Sciatic nerve (tissue), 2 donors: ENCODE measurements at regions not wholly inside any gene's neighbourhood (a gene's known extent, or its start where the extent isn't known, plus 50 kb on each side); places are given as distances from the start of the nearest gene placed in this dataset.

Source experiments
- ATAC-seq: fragments of 200-7000 bp; cut with Tn5 transposase; one replicate; pipeline ENCODE4 v1.9.1; 2020; ENCODE audit warnings: mild to moderate bottlenecking, moderate library complexity
- DNase-seq: peaks from one replicate; pipeline ENCODE4 v3.0.0-alpha.2; 2020; ENCODE audit warnings: low spot score
- intact Hi-C: fragments of 100-400 bp; cut with DNase I; formaldehyde crosslinking; loops from one replicate; pipeline ENCODE4 v1.14.2; 2022
- donor health status: DM: no; HTN: no; CAD: no.
- donor health status: DM: no; HTN: no; CAD: no.

- ATAC-seq (no peak), DNase-seq (no peak)
- intact Hi-C loops = no loop called here
These were observed 100.7 kb upstream of the HMGN3 start for GRCh38 chr6:79335133-79335674.

DNA sequence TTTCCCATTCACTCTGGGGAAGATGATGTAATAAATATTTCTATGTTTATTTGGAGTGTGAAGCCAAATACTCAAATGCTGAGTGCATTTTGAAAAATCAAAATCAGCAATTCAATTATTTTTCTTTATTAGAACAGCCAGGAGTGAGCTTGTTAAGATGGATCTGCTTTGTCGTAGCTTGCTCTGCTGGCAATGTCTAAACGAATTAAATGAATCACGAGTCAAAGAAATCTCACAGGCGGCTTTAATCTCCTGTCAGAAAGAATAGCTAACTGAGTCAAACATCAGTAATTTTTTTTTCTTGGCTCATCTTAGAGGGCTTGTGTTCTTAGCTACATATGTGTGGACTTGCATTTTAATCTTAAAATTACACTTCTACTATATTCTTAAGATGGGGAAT, 100.2 kb upstream of the HMGN3 start:
- no peak for ATAC-seq
- no peak for DNase-seq
- intact Hi-C loops = no loop called here

- no peak for ATAC-seq
- no peak for DNase-seq
- intact Hi-C loops = no loop called here
These were observed 96.2 kb upstream of the HMGN3 start for GRCh38 chr6:79330704-79331103.

GRCh38 chr6:79313254-79313653, 78.8 kb upstream of the HMGN3 start:
- DNase-seq (no peak), ATAC-seq (no peak)
- intact Hi-C loops = no loop called here

DNA sequence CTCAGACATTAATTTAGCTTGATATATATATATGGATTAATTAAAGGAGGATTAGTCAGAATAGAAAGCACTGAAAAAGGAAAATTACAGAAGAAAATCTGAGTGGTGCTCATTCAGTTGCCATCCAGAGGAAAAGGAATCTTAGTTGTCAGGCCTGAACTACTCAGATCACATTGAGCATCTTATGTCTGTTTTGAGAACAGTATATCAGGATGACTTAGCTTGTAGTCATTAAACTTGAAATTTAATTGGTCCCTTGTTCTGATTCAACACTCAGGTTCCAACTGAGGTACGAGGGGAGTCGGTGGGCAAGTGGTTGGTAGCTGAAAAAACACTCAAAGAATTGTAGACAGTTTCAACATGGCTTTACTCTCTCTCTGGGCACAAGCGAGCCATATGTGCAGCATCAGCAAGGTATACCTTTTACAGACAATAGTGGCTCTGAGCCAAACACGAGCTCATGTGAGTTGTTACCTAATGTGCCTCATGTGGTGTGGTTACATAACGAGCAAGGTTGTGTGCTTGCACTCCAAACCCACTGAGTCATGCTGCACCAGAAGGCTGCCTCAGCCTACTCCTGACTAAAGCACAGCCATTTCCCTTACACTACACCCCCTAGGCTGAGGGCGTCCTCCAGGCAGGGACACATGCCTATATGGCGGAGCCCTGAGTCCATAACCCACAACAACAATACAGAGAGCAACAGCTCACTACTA, 73.0 kb upstream of the HMGN3 start:
- no peak for ATAC-seq
- no peak for DNase-seq
- intact Hi-C loops = no loop called here

DNA sequence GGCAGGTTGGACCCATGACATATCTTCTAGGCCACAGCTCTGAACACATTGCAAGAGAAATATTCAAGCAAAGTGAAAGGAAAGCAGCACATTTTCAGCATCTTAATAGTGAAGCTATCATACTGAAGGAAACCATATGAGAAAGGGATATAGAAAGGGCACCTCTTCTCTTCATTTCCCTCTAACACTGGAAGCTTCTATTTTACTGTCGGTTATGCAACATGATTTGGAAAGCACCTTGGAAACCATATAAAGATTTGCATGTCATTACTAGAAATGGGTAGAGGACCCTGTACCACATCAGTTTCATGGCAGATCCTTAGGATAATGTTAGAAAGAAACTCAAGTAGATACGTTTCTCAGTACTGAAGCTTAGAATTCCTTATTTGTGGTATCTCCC, 70.5 kb upstream of the HMGN3 start:
- no peak for DNase-seq
- intact Hi-C loops = no loop called here
- no peak for ATAC-seq

DNA sequence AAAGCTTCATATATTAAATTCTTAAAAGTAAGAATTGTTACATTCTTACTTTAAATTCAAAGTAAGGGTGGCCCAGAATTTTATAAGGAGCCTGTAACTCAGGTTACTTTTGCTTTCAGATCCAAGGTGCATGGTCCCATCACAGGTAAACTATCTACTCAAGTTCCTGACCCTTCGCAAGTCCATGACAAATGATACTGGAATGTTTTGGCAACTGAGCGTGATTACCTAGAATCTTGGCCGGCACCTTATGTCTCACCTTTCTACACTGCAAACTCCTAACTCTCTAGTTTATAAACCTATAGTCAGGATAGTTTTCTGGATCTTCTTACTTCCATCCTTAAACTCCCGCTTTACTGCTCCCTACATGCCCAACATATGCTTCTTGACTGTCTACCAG, 67.9 kb upstream of the HMGN3 start:
- intact Hi-C loops = no loop called here
- DNase-seq = no peak
- ATAC-seq = no peak

- DNase-seq (no peak), ATAC-seq (no peak)
- intact Hi-C loops = no loop called here
These were observed 66.8 kb upstream of the HMGN3 start for GRCh38 chr6:79301290-79301689.

- ATAC-seq = no peak
- DNase-seq = no peak
- intact Hi-C loops = no loop called here
These were observed 61.7 kb upstream of the HMGN3 start for GRCh38 chr6:79296211-79296610.
